NCI-H1694 treated with DMSO at 0.1 percent for 48 hours (cell line): ENCODE measurements at regions not wholly inside any gene's neighbourhood (a gene's known extent, or its start where the extent isn't known, plus 50 kb on each side); places are given as distances from the start of the nearest gene placed in this dataset.
A peak's percentile ranks its signal among the peaks of the same experiment; 100 is the strongest.

ENCODE experiments used
- DNase-seq: peaks from one replicate; lab custom pipeline; 2025; lab: John Stamatoyannopoulos, UW

- no peak for DNase-seq
Measured at GRCh38 chr18:45378308-45378707, 237.0 kb upstream of the SLC14A2 start.

- DNase-seq, result no peak
Measured at GRCh38 chr18:45378933-45379332, 236.3 kb upstream of the SLC14A2 start.

- DNase-seq, result no peak
Measured at GRCh38 chr18:45379903-45380302, 235.4 kb upstream of the SLC14A2 start.

- no peak for DNase-seq
Measured at GRCh38 chr18:45381282-45381681, 234.0 kb upstream of the SLC14A2 start.

GRCh38 chr18:45383228-45383627, 232.0 kb upstream of the SLC14A2 start:
- DNase-seq, result no peak

- DNase-seq, result peak; percentile 21
Measured at GRCh38 chr18:45384137-45384961, 230.9 kb upstream of the SLC14A2 start.

GRCh38 chr18:45384962-45385315, 230.3 kb upstream of the SLC14A2 start:
- DNase-seq, result no peak

GRCh38 chr18:45386041-45386655, 229.1 kb upstream of the SLC14A2 start:
- DNase-seq, result peak; percentile 35

GRCh38 chr18:45387229-45387628, 228.0 kb upstream of the SLC14A2 start:
- no peak for DNase-seq

- DNase-seq, result no peak
Measured at GRCh38 chr18:45398448-45398847, 216.8 kb upstream of the SLC14A2 start.

GRCh38 chr18:45399146-45399545, 216.1 kb upstream of the SLC14A2 start:
- DNase-seq, result no peak

GRCh38 chr18:45399643-45400042, 215.6 kb upstream of the SLC14A2 start:
- DNase-seq, result no peak

GRCh38 chr18:45402485-45403056, 212.7 kb upstream of the SLC14A2 start:
- no peak for DNase-seq

GRCh38 chr18:45403341-45404049, 211.8 kb upstream of the SLC14A2 start:
- DNase-seq, result no peak

GRCh38 chr18:45408218-45408617, 207.1 kb upstream of the SLC14A2 start:
- no peak for DNase-seq

GRCh38 chr18:45409971-45410370, 205.3 kb upstream of the SLC14A2 start:
- no peak for DNase-seq

- DNase-seq, result no peak
Measured at GRCh38 chr18:45412577-45412976, 202.7 kb upstream of the SLC14A2 start.

- no peak for DNase-seq
Measured at GRCh38 chr18:45413180-45413836, 202.0 kb upstream of the SLC14A2 start.

- no peak for DNase-seq
Measured at GRCh38 chr18:45415614-45416013, 199.7 kb upstream of the SLC14A2 start.

GRCh38 chr18:45416168-45416567, 199.1 kb upstream of the SLC14A2 start:
- no peak for DNase-seq

- no peak for DNase-seq
Measured at GRCh38 chr18:45417392-45417791, 197.9 kb upstream of the SLC14A2 start.

GRCh38 chr18:45423659-45424058, 191.6 kb upstream of the SLC14A2 start:
- DNase-seq, result no peak
